GM12878 (cell line): ENCODE measurements at regions not wholly inside any gene's neighbourhood (a gene's known extent, or its start where the extent isn't known, plus 50 kb on each side); places are given as distances from the start of the nearest gene placed in this dataset.

Source experiments
- ATAC-seq: fragments of 200-7000 bp; cut with Tn5 transposase; 3 replicates; pipeline ENCODE4 v1.9.1; 2020; ENCODE audit warnings: mild to moderate bottlenecking, moderate library complexity
- BruUV-seq: library from RNA; stranded (reverse); fragments of 400-500 nt; replicated peaks from 2 replicates; lab custom pipeline; 2021; lab: Mats Ljungman, UMichigan
- CTCF ChIA-PET: fragments of 300-600 bp; sonication (Branson Sonifier 250); formaldehyde crosslinking; extraction: SDS; loops from one replicate; lab custom pipeline; 2021; ENCODE audit warnings: inconsistent platforms; lab: Yijun Ruan, JAX
- POLR2A ChIA-PET: fragments of 350-600 bp; formaldehyde crosslinking; extraction: SDS; loops from one replicate; lab custom pipeline; 2021; ENCODE audit warnings: inconsistent platforms; lab: Charles Lee
- RAD21 ChIA-PET: fragments of 300-600 bp; sonication (Branson Sonifier 250); formaldehyde crosslinking; loops from one replicate; lab custom pipeline; 2023; ENCODE audit warnings: antibody characterized with exemption; ENCODE audit not compliant: unreplicated experiment; lab: Charles Lee
- SMC1A ChIA-PET: fragments of 300-600 bp; sonication (Branson Sonifier 250); formaldehyde crosslinking; loops from one replicate; lab custom pipeline; 2023; ENCODE audit not compliant: unreplicated experiment, uncharacterized antibody; lab: Charles Lee
- DNase-seq: peaks from one replicate; pipeline ENCODE4 v3.0.0-alpha.2; 2011; ENCODE audit warnings: low read depth, low spot score
- FAIRE-seq: peaks from 3 replicates; lab custom pipeline; 2011; peaks lifted over from hg19 to GRCh38; lab: Jason Lieb, UNC
- H2AFZ ChIP-seq: 2 replicates; pipeline ENCODE4 v1.6.0; 2011; ENCODE audit warnings: low read depth, low read length, control low read depth; ENCODE audit not compliant: control insufficient read depth
- H3K27ac ChIP-seq: 2 replicates; pipeline ENCODE4 v1.5.1; 2011; ENCODE audit warnings: control low read depth; ENCODE audit not compliant: control insufficient read depth, insufficient read depth
- H3K27me3 ChIP-seq, 2 experiments: replicated peaks in 1 of 2; 2 replicates each; pipeline versions ENCODE4 v1.6.0 to v1.6.1; 2011; ENCODE audit warnings: low read length in 1 of 2; ENCODE audit not compliant: control insufficient read depth in 2 of 2, insufficient read depth in 2 of 2
- H3K36me3 ChIP-seq, 2 experiments: 2 replicates each; pipeline ENCODE4 v1.5.1; 2011; ENCODE audit warnings: low read length in 1 of 2; ENCODE audit not compliant: control insufficient read depth in 2 of 2, insufficient read depth in 2 of 2
- H3K4me1 ChIP-seq: 2 replicates; pipeline ENCODE4 v1.6.1; 2011; ENCODE audit warnings: mild to moderate bottlenecking, low read length, moderate library complexity, mixed read lengths; ENCODE audit not compliant: control insufficient read depth, insufficient read depth
- H3K4me2 ChIP-seq: 2 replicates; pipeline ENCODE4 v1.6.0; 2011; ENCODE audit warnings: control low read depth; ENCODE audit not compliant: control insufficient read depth, insufficient read depth
- H3K4me3 ChIP-seq: fragments of 200-600 bp; sonication (generic); 2 replicates; pipeline ENCODE4 v1.5.1; 2016
- H3K79me2 ChIP-seq: 2 replicates; pipeline ENCODE4 v1.6.0; 2011; ENCODE audit warnings: low read length; ENCODE audit not compliant: control insufficient read depth, insufficient read depth
- H3K9ac ChIP-seq: 2 replicates; pipeline ENCODE4 v1.8.0; 2011; ENCODE audit warnings: low read length, control low read depth, mixed read lengths; ENCODE audit not compliant: control insufficient read depth, insufficient read depth
- H3K9me3 ChIP-seq: replicated peaks from 3 replicates; pipeline ENCODE4 v1.5.1; 2011; ENCODE audit warnings: mild to moderate bottlenecking, low read length; ENCODE audit not compliant: control insufficient read depth, insufficient read depth
- H4K20me1 ChIP-seq: 2 replicates; pipeline ENCODE4 v1.6.0; 2011; ENCODE audit not compliant: control insufficient read depth, insufficient read depth
- BRCA1 ChIP-seq: IDR thresholded peaks from 2 replicates; pipeline ENCODE4 v1.6.1; 2011; ENCODE audit warnings: low read depth, low read length, improper control_type of control experiment
- CHD1 ChIP-seq: IDR thresholded peaks from 2 replicates; pipeline ENCODE4 v1.6.1; 2012; ENCODE audit warnings: low read depth, low read length, improper control_type of control experiment
- CREB1 ChIP-seq: IDR thresholded peaks from 2 replicates; pipeline ENCODE4 v1.6.1; 2012; ENCODE audit warnings: low read depth, mild to moderate bottlenecking, inconsistent platforms
- ESRRA ChIP-seq: IDR thresholded peaks from 2 replicates; pipeline ENCODE4 v1.6.1; 2012; ENCODE audit warnings: mild to moderate bottlenecking, low read length, improper control_type of control experiment
- JUND ChIP-seq: IDR thresholded peaks from 2 replicates; pipeline ENCODE4 v1.6.1; 2012; ENCODE audit warnings: low read depth, mild to moderate bottlenecking, low read length, improper control_type of control experiment, moderate library complexity
- KLF5 ChIP-seq: fragments of 450-650 bp; IDR thresholded peaks from 2 replicates; pipeline ENCODE4 v1.6.1; 2014; ENCODE audit warnings: mild to moderate bottlenecking; ENCODE audit not compliant: partially characterized antibody
- MLLT1 ChIP-seq: fragments of 450-650 bp; IDR thresholded peaks from 2 replicates; pipeline ENCODE4 v1.6.1; 2016; ENCODE audit warnings: mild to moderate bottlenecking
- NFYA ChIP-seq: IDR thresholded peaks from 2 replicates; pipeline ENCODE4 v1.6.1; 2011; ENCODE audit warnings: low read depth, mild to moderate bottlenecking, low read length, improper control_type of control experiment, borderline replicate concordance
- NFYB ChIP-seq: IDR thresholded peaks from 2 replicates; pipeline ENCODE4 v1.6.1; 2011; ENCODE audit warnings: low read depth, mild to moderate bottlenecking, low read length, improper control_type of control experiment, moderate library complexity; ENCODE audit not compliant: insufficient read depth
- NRF1 ChIP-seq: conservative IDR thresholded peaks from 2 replicates; pipeline ENCODE4 v1.6.1; 2011; ENCODE audit warnings: mild to moderate bottlenecking, low read depth, low read length, improper control_type of control experiment
- WGBS: methylation state at CpG from one replicate; pipeline ENCODE4 v1.1.6; 2016; ENCODE audit warnings: low lambda C conversion rate; ENCODE audit not compliant: insufficient replicate concordance, insufficient coverage; ENCODE audit errors: missing lambda C conversion rate; 5-methylcytosine and 5-hydroxymethylcytosine counted together
- in situ Hi-C: fragments of 300-500 bp; cut with MboI; formaldehyde crosslinking; loops from 9 replicates; pipeline ENCODE4 v1.14.3; 2018; ENCODE audit warnings: mixed read lengths
- intact Hi-C: fragments of 100-400 bp; cut with micrococcal nuclease; formaldehyde crosslinking; loops from one replicate; pipeline ENCODE4 v1.14.2; 2022; ENCODE audit not compliant: unreplicated experiment
- TF ChIP-seq, protein P1 (sequence below): fragments of 450-650 bp; IDR thresholded peaks from 2 replicates; pipeline ENCODE4 v1.6.1; 2016; ENCODE audit warnings: mild to moderate bottlenecking

GRCh38 chr12:115335594-115335993, 651.6 kb upstream of the TBX3 start:
- Histone ChIP-seq H4K20me1 (no peaks in the 10 kb centered on the region), H3K4me2 (no peak overlapping the region), H2AFZ (no peak overlapping the region), H3K27me3 (no peaks in the 10 kb centered on the region), H3K9me3 (no peaks in the 10 kb centered on the region), H3K4me1 (peaks cover 8% of the 10 kb centered on the region), H3K27ac (no peak overlapping the region), H3K79me2 (no peaks in the 10 kb centered on the region), H3K4me3 (no peak overlapping the region), H3K36me3 (no peaks in the 10 kb centered on the region), H3K9ac (no peak overlapping the region)
- SMC1A ChIA-PET, result interaction anchor here (1.0 kb wide), 1 partner anchor 63 kb away, joined by 3 read pairs; no protein-coding TSS in a partner anchor
- no TSS peak for BruUV-seq
- ATAC-seq (no peak), FAIRE-seq (no peak), DNase-seq (no peak)
- TF ChIP-seq NRF1, result no peak
- TF ChIP-seq KLF5, result no peak
- no peak for TF ChIP-seq CHD1
- no peak for TF ChIP-seq CREB1
- TF ChIP-seq ESRRA, result no peak
- no peak for TF ChIP-seq NFYA
- TF ChIP-seq BRCA1, result no peak
- TF ChIP-seq MLLT1, result no peak
- no peak for TF ChIP-seq NFYB
- no peak for TF ChIP-seq JUND
- TF ChIP-seq, protein P1, sequence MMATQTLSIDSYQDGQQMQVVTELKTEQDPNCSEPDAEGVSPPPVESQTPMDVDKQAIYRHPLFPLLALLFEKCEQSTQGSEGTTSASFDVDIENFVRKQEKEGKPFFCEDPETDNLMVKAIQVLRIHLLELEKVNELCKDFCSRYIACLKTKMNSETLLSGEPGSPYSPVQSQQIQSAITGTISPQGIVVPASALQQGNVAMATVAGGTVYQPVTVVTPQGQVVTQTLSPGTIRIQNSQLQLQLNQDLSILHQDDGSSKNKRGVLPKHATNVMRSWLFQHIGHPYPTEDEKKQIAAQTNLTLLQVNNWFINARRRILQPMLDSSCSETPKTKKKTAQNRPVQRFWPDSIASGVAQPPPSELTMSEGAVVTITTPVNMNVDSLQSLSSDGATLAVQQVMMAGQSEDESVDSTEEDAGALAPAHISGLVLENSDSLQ, result no peak
- RAD21 ChIA-PET, result no interaction called here
- CTCF ChIA-PET, result no interaction called here
- WGBS, result 61% methylated on average over 9 of the region's 9 CpGs
- intact Hi-C loops, result no loop called here
- in situ Hi-C loops, result no loop called here
- POLR2A ChIA-PET, result no interaction called here
